ENCODE measurements at regions not wholly inside any gene's neighbourhood (a gene's known extent, or its start where the extent isn't known, plus 50 kb on each side); places are given as distances from the start of the nearest gene placed in this dataset.
"Not testable (repeated sequence)": the region's sequence is repeated elsewhere in the genome, so short reads cannot be mapped to it uniquely, and the experiment has no call there.

DNA sequence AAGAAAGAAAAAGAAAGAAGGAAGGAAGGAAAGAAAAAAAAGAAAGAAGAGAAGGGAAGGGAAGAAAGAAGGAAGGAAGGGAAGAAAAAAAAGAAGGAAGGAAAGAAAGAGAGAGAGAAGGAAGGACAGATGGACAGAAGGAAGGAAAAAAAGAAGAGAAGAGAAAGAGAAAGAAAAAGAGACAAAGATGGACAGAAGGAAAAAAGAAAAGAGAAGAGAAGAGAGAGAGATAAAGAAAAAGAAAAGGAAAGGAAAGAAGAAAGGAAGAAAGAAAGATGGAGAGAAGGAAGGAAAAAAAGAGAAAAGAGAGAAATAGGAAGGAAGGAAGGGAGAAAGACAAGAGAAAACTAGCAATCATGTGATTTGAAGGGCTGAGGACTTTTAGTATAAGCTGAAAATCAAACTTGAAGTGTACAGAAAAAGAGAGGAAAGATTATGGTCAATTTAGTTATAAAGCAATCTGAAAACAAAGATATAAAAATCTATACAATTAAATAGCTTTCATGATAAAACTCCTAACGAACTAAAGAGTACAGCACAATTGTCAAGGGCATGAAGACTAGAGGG lies 115.3 kb downstream of the LTN1 start:
- DNase-seq, result no peak

DNA sequence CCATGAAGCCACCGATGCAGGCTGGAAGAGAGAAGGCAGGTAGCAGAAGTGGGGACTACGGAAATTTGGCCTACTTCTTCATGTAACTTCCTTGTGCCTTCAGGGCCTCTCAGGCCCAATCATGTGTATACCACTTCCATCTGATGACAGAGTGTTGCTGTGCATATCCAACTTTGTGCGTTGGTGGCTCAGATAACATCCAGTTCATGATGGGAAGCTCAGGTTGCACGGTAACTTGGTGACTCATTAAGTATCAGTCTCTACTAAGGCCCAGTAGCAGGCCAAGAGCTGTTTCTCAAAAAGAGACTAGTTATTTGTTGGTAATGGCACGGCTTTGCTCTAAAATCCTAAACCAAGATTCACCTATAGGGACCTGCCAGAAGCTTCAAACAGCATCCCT lies 117.6 kb downstream of the LTN1 start:
- DNase-seq, result no peak

DNA sequence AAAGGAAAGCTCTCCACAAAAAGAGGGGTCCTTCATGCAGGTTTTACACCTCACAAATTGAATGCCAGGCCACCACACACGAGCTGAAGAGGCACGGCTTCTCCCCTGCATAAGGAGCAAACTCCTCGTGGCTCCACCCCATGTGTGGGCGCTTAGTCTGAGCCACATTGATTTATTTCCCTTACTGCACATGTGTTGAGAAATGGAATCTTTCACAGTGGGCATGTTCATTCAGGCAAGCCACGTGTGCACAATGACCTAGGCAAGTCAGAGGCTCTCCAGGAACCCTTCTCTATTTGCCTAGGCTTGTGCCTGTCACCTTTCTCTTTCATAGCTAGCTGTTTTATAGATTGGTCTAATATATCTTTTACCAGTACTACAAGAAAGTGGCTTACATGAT lies 120.5 kb downstream of the LTN1 start:
- DNase-seq, result no peak

DNA sequence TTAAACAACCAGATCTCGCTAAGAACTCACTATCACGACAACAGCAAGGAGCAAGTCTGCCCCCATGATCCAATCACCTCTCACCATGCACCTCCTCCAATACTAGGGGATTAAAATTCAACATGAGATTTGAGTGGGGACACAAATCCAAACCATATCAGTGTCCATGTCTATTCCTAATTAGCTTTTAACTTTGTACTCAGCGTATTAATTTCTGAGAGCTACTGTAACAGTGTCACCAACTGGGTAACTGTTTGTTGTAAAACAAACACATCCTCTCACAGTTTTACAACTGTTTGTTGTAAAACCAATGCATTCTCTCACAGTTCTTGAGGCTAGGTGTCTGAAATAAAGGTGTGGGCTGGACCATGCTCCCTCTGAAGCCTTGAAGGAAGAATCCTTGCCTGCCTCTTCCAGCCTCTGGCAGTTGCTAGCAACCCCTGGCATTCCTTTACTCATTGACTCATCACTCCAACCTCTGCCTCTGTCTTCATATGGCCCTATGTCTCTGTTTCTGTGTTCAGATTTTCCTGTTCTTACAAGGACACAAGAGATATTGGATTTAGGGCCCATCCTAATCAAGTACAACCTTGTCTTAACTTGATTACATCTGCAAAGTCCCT lies 121.2 kb downstream of the LTN1 start:
- no peak for DNase-seq

DNA sequence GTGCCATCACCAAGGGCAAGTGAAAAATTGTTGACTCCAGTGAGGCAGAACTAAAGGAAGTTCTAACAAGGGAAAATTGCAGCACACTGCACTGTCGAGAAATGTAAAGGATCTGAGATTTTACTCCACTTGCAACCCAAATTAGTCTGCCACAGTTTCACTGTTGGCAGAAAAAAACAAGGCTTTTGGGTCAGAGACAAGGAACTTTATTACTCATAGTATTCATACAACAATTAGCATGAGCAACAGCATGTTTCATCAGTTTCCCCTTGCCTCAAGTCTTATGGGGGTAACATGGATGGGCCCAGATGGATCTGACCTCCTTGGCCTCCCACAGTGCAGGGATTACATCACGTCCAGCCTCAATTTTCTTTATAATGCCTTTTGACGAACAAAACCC lies 125.3 kb downstream of the LTN1 start:
- DNase-seq, result no peak

DNA sequence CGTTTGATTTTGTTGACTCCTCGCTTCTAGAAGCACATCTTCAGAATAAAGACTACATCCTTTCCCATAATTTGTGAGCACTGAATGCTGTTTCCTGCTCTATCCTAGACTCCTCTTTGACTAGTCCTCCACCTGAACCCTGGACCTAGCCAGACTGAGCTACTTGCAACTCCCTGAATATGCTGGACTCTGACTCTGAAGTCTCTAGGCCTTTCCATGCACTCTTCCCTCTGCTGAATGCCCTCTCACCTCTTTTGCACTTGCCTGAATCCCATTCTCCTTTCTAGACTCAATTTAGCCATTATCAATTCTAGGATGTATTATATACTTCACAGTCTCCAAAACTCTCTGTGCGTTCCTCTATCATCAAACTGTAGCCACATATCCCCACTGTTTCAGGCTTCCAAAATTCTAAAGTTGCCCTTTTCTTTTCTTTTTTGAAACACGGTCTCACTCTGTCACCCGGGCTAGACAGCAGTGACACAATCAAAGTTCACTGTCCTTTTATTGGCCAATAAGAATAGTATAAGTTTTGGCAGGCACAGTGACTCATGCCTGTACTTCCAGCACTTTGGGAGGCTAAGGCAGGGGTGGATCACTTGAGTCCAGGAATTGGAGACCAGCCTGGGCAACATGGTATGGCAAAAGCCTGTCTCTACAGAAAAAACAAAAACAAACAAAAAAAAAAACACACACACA lies 127.0 kb downstream of the LTN1 start:
- no peak for DNase-seq

DNA sequence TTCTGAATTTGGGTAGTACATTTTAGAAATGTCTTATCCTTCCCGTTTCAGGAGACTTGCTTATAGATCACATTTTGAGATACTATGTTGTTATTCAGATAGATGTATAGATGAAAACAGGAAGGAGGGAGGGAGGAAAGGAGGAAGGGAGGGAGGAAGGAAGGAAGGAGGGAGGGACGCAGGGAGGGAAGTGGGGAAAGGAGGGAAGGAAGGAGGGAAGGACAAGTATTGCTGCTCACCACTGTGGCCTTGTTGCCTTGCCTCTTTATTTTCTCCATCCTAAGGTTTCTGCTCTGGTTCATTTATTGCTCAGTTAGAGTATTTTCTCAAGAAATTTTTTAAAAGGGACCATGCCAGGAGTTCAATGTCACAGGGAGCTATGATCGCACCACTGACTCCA lies 134.3 kb downstream of the LTN1 start:
- DNase-seq, result no peak

DNA sequence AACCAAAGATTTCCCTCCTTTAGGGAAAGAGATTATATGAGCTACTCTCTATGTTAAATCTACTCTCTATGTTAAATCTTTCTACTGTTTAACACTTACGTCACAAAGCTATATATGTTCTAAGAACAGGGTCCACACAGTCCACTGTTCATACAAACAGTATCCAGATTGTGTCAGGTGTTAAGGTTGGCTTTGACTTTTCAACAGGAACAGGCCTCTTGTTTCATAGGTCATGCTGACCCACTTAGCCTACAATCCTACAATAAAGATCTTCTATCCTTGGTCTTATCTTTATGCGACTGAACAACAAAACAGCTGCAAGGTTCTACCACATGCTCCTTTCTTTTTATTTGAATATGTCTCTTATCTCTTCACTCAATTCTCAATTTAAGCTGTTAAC lies 134.9 kb downstream of the LTN1 start:
- DNase-seq, result no peak

DNA sequence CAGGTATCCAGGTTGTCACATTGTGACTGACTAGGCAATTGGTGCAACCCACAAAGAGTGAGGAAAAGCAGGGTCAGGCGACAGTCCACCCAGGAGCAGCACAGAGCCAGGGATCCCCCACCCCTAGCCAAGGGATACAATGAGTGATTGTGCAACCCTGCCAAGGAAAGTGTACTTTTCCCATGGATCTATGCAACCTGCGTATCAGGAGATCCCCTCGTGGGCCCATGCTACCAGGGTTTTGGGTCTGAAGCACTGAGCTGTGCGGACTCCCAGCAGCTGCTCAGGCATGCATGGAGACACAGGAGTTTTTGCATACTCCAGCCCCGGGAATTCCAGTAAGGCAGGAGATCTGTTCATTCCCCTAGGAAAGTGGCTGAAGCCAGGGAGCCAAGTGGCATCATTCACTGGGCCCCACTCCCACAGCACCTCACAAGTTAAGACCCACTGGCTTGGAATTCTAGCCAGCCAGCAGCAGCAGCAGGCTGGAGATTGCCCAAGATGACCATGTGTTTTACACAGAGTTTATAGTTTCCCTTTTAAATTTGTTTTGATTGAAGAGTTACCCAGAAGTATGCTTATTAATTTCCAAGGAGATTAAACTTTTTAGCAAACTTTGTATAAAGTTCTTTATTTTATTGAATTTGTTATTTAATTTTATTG lies 136.0 kb downstream of the LTN1 start:
- no peak for DNase-seq

DNA sequence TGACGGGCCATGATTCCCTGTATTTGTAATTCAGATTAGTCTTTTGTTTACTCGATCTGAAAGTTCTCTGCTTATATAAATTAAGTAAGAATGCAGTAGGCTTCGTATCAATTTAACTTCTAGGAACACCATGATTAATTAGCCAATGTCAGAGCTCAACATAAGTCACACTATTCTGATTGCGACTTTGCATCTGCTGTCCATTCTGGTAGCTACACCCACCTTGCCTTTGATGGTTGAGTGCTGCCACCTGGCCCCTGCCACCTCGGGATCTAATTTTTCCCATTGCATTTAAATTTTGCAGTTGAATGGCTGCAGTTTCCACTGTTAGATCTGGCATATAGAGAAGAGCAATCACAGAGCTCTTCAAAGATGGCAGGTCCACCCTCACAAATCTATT lies 140.0 kb downstream of the LTN1 start:
- DNase-seq, result no peak

DNA sequence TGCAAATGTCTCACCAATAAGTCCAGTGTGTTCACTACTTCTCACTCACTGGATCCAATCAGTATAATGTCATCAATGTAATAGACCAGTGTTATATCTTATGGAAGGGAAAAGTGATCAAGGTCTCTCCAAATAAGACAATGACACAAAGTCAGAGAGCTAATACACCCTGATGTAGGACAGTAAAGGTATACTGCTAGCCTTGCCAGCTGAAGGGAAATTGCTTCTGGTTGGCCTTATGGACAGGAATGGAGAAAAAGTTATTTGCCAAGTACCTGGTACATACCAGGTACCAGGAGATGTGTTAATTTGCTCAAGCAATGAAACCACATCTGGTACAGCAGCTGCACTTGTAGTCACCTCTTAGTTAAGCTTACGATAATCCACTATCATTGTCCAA lies 141.0 kb downstream of the LTN1 start:
- no peak for DNase-seq

DNA sequence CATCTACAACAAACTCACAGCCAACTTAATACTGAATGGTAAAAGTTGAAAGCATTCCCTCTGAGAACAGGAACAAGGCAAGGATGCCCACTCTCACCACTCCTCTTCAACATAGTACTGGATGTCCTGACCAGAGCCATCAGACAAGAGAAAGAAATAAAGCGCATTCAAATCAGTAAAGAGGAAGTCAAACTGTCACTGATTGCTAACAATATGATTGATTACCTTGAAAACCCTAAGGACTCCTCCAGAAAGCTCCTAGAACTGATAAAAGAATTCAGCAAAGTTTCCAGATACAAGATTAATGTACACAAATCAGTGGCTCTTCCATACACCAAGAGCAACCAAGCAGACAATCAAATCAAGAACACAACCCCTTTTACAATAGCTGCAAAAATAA lies 153.4 kb downstream of the LTN1 start:
- not testable (repeated sequence) for DNase-seq

DNA sequence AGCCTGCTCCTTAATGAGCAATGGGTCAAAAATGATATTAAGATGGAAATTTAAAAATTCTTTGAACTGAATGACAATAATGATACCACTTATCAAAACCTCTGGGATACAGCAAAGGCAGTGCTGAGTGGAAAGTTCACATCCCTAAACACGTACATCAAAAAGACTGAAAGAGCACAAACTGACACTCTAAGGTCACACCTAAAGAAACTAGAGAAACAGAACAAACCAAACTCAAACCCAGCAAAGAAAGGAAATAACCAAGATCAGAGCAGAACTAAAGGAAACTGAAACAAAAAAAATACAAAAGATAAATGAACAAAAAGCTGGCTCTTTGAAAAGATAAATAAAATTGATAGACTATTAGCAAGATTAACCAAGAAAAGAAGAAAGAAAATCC lies 155.3 kb downstream of the LTN1 start:
- not testable (repeated sequence) for DNase-seq

DNA sequence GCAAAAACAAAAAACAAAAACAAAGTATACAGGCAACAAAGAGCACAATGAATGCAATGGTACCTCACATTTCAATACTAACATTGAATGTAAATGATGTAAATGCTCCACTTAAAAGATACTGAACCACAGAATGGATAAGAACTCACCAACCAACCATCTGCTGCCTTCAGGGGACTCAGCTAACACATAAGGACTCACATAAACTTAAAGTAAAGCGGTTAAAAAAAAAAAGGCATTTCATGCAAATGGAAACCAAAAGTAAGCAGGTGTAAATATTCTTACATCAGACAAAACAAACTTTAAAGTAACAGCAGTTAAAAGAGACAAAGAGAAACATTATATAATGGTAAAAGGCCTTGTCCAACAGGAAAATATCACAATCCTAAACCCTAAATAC lies 156.1 kb downstream of the LTN1 start:
- DNase-seq, result peak; percentile 9

DNA sequence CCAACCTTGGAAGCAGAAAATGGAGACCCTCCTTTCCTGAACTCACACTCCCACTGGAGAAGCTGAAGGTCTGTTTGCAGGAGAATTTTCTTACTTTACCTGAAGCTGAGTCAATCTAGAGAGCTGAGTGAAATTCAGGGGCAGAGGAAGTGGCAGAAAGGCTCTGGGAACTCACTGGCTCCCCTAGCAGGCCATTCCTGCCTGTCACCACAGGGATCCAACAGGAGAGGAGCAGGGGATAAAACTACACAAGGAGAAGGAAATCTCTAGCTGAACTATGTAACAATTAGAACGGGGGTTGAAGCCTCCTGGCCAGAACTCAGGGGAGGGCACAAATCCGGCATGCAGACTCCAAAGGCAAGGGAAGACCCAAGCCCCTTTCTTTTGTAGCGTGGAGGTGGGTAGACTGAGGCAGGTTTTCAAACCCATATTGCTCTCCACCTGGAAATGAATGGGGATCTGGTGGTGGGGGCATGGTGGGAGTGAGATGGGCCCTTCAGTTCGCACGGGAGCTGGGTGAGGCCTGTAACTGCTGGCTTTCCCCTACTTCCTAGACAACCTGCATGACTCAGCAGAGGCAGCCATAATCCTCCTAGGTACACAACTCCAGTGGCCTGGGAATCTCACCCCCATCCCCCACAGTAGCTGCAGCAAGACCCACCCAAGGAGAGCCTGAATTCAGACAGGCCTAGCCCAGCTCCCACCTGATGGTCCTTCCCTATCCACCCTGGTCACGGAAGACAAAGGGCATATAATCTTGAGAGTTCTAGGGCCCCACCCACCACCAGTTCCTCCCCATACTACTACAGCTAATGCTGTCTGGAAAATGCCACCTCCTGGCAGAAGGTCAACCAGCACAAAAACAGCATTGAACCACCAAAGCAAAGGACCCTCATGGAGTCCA lies 158.1 kb downstream of the LTN1 start:
- DNase-seq, result no peak

DNA sequence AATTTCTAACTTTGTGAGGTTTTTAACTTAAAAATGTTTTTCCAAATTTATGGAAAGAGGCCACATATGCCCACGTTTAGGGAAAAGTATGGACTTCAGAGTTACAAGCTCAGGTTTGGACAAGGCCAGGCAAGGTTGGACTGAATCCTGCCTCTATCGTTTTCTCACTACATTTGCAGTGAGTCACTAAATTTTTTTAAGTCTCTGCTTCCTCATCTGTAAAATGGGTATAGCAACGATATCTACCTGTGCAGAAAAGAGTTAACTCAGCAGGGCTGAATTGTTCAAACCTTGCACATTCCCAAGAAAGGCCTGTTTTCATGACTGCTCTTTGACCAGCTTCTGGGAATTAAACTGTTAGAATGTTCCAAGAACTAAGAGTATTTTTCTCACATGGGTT lies 159.1 kb downstream of the LTN1 start:
- no peak for DNase-seq

DNA sequence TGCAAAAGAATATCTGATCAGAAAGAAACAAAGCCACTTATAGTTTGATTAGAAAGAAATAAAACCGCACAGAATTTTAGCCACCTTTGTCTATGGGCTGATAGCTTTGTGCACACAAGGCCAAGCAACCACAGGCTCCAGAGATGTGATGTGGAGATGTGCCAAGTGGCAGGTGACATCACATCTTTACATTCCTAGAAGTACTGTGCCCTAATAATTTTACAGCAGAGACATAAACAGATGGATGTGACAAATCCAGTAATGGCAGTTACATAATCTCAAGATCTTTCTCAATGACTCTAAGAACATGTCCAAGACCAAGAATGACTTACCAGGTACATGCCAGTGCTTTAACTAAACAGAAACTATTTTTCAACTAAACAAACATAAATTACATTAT lies 159.5 kb downstream of the LTN1 start:
- DNase-seq, result no peak

DNA sequence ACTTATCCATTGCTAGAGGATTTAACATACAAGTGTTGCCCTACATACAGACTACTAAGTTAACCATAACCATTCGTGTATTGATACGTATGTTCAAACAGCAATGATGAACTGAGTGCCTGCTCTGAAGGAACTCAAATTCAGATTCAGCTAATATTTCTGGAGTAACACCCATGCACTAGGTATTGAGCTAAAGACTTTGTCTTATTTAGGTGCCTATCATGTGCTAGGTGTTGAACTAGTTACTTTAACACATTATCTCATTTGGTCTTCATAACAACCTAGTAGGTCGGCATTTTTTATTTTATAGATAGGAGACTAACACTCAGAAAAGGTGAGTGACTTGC lies 160.0 kb downstream of the LTN1 start:
- no peak for DNase-seq

DNA sequence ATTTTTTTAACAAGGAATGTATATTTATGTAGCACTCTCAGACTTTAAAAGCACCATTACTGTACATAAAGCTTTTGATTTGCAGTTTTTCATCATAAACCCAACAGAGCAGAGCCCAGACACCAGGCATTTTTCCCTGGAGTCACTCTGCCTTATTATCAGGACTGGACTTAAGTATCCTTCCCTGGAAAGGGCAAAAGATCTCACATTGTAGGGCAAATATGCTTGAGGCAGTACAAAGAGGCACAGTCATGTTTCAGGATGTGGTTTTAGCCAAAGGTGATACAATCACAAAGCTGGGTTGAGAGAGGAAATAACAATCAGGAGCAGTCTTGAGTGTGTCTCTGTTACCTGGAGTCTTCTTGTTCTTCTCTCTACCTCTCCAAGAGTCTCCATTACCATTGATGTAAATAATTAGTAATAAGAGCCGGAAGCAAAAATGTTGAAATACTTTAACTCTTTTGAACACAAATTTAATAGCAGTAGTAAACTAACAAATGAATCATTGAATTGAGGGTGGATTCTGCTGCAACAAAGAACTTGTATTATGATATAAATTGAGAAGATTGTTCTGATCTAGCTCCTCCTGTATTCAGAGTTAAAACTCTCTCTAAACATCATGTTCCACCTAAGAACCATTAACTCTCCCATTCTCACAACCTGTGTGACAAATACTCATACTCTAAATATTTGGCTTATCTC lies 160.5 kb downstream of the LTN1 start:
- peak; percentile 18 for DNase-seq

DNA sequence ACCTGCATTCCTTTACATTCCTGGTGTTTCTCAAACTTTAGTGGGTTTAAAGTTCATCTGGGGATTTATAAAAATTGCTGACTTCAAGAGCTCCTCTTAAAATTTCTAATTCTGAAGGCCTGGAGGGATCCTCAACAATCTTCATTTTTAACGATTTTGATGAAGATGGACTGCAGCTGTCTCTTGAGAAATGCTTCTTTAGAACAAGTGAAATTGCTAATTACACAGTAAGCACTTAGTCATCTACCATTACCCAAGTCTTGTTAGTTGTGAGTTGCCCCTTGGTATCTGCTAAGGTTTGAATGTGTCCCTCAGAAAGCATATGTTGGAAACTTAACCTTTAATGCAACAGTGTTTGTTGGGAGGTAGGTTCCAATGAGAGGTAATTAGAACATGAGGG lies 163.7 kb downstream of the LTN1 start:
- DNase-seq, result no peak

DNA sequence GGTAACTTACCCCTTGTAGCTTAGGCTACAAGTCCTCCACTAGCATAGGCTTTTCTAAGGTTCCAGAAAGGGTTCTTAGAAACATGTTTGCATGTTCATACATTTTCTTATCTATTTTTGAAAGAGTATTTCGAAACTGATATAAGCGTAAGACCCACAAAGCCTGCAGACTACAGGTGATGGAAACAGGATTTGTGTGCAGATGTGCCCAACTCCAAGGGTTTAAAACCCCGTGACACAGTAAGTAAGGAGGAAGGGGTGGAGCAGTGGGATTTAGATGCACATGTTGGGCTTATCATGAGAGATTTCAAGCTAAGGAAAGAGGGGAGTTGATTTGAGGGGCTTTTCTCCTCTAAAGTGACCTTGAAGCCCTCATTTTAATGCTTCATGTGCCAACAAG lies 164.7 kb downstream of the LTN1 start:
- DNase-seq, result no peak

DNA sequence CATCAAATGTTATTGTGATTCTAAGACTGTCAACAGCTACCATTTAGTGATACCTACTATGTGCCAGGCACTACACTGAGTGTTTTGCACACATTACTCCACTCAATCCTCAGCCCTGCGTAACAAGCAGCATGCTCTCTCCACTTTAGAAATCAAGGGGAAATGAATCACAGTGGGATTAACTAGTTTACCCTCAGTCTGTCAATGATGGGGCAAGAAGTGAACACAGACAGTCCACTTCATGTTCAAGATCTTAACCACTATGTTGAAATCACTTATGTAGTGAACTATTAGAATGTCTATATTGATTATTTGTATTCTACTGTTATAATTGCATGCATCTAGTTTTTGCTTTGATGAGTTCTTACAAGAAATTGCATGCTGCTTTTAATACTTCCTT lies 165.3 kb downstream of the LTN1 start:
- no peak for DNase-seq

DNA sequence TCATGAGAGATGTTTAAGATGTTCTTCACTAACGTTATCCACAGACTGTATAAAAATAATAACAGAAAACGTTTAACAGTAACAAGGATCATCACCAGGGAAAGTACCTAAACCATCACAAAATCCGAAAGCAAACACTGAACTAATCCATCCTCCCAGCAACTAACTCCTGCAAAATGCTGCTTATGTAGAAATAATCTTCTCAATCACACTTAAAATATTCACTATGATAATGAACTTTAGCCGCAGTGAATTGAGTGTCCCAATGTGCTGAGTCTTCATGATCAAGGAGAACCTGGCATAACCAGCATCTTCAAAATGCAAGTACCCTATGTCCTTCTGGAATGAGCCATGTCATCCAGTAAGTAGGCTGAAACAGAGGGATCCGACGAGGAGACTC lies 166.1 kb downstream of the LTN1 start:
- no peak for DNase-seq

Data from NK-92 treated with Interleukin-12 subunit alpha and Interleukin-12 subunit beta, amount 100 ng/mL, for 24 hours (cell line).